ENCODE measurements at regions not wholly inside any gene's neighbourhood (a gene's known extent, or its start where the extent isn't known, plus 50 kb on each side); places are given as distances from the start of the nearest gene placed in this dataset.
A peak's percentile ranks its signal among the peaks of the same experiment; 100 is the strongest.

GRCh38 chr15:61499376-61499775, 270.3 kb upstream of the RORA start:
- Histone ChIP-seq H3K36me3 (no peaks in the 10 kb centered on the region), H3K4me3 (ENCODE audit: low read depth, low read length) (no peak overlapping the region), H3K27ac (no peak overlapping the region), H3K27me3 (ENCODE audit: insufficient read depth, low read depth, severe bottlenecking) (no peaks in the 10 kb centered on the region), H3K9me3 (ENCODE audit: severe bottlenecking) (no peaks in the 10 kb centered on the region)
- TF ChIP-seq, protein P1, sequence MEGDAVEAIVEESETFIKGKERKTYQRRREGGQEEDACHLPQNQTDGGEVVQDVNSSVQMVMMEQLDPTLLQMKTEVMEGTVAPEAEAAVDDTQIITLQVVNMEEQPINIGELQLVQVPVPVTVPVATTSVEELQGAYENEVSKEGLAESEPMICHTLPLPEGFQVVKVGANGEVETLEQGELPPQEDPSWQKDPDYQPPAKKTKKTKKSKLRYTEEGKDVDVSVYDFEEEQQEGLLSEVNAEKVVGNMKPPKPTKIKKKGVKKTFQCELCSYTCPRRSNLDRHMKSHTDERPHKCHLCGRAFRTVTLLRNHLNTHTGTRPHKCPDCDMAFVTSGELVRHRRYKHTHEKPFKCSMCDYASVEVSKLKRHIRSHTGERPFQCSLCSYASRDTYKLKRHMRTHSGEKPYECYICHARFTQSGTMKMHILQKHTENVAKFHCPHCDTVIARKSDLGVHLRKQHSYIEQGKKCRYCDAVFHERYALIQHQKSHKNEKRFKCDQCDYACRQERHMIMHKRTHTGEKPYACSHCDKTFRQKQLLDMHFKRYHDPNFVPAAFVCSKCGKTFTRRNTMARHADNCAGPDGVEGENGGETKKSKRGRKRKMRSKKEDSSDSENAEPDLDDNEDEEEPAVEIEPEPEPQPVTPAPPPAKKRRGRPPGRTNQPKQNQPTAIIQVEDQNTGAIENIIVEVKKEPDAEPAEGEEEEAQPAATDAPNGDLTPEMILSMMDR (IDR thresholded peaks at IDR 0.05; ENCODE audit: low read depth, low read length): no peak
- no peak for DNase-seq

DNA sequence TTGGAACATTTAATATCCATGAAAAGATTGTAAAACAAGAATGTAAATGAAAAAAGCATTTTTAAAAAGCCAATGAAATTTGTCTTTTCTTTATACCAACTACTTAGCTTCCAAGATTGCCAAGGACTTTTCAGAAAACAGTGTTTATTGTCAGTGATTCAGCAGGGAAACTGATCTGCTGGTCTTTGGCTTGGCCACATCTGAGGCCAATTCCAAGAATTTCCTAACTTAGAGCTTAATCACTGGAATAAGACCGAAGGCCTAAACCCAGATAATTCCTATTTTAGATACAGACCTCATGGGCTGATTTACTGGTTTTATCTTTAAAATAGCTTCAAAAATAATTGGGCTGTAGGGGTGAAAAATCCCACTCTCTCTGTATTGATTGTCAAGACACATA, 260.5 kb upstream of the RORA start:
- no peak overlapping the region for H3K4me3 ChIP-seq (ENCODE audit: low read depth, low read length)
- H3K9me3 ChIP-seq (ENCODE audit: severe bottlenecking): no peaks in the 10 kb centered on the region
- DNase-seq: no peak
- H3K27ac ChIP-seq: no peak overlapping the region
- TF ChIP-seq, protein P1 (IDR thresholded peaks at IDR 0.05; ENCODE audit: low read depth, low read length): no peak
- no peaks in the 10 kb centered on the region for H3K27me3 ChIP-seq (ENCODE audit: insufficient read depth, low read depth, severe bottlenecking)
- no peaks in the 10 kb centered on the region for H3K36me3 ChIP-seq

GRCh38 chr15:61483599-61483998, 254.5 kb upstream of the RORA start:
- DNase-seq: no peak
- H3K27ac ChIP-seq: no peak overlapping the region
- TF ChIP-seq, protein P1 (IDR thresholded peaks at IDR 0.05; ENCODE audit: low read depth, low read length): no peak
- H3K36me3 ChIP-seq: no peaks in the 10 kb centered on the region
- no peaks in the 10 kb centered on the region for H3K27me3 ChIP-seq (ENCODE audit: insufficient read depth, low read depth, severe bottlenecking)
- no peaks in the 10 kb centered on the region for H3K9me3 ChIP-seq (ENCODE audit: severe bottlenecking)
- no peak overlapping the region for H3K4me3 ChIP-seq (ENCODE audit: low read depth, low read length)

DNA sequence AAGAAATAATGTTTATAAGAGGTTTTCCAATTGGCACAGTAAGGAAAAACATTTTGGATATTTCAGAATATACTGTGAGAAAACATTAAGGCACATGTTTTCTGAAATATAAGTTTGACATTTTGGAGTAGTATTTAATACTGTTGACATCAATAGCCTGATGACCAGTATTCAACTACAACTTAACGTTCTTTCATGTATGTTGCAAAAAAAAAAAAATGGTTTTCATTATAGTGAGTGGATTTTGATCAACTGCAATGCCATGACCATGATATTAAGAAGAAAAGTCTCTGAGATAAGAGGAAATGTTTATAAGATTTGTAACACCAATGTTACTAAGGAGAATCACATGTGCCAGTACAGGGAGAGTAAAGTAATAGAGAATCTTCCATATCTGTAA, 252.8 kb upstream of the RORA start:
- TF ChIP-seq, protein P1 (IDR thresholded peaks at IDR 0.05; ENCODE audit: low read depth, low read length): no peak
- DNase-seq: no peak
- Histone ChIP-seq H3K36me3 (no peaks in the 10 kb centered on the region), H3K27ac (no peak overlapping the region), H3K27me3 (ENCODE audit: insufficient read depth, low read depth, severe bottlenecking) (no peaks in the 10 kb centered on the region), H3K4me3 (ENCODE audit: low read depth, low read length) (no peak overlapping the region), H3K9me3 (ENCODE audit: severe bottlenecking) (peaks cover 2% of the 10 kb centered on the region)

DNA sequence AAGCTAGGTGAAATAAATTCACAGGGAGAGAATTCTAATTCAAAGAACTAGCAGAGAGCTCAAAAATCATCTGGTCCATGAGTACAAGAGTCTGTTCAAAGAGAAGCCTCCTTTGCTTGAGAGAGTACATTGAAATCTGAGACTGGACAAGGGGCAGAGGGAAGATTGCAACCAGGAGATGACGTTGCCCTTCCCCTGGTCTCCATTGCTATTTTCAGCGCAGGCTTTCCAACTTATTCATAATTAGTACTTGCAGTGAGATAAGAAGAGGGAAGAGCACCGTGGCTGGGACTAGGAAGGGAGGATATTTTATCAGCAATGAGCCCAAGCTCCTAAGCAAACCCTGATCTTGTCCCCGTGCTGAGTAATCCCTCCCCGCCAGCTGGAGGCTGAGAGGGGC, 251.8 kb upstream of the RORA start:
- no peaks in the 10 kb centered on the region for H3K36me3 ChIP-seq
- no peaks in the 10 kb centered on the region for H3K27me3 ChIP-seq (ENCODE audit: insufficient read depth, low read depth, severe bottlenecking)
- H3K4me3 ChIP-seq (ENCODE audit: low read depth, low read length): no peak overlapping the region
- H3K27ac ChIP-seq: peak overlapping the region; percentile 60
- TF ChIP-seq, protein P1 (IDR thresholded peaks at IDR 0.05; ENCODE audit: low read depth, low read length): no peak
- peak; percentile 79 for DNase-seq
- H3K9me3 ChIP-seq (ENCODE audit: severe bottlenecking): peaks cover 2% of the 10 kb centered on the region

- H3K27me3 ChIP-seq (ENCODE audit: insufficient read depth, low read depth, severe bottlenecking): no peaks in the 10 kb centered on the region
- peaks cover 2% of the 10 kb centered on the region for H3K9me3 ChIP-seq (ENCODE audit: severe bottlenecking)
- no peaks in the 10 kb centered on the region for H3K36me3 ChIP-seq
- H3K4me3 ChIP-seq (ENCODE audit: low read depth, low read length): no peak overlapping the region
- H3K27ac ChIP-seq: peak overlapping the region; percentile 60
- TF ChIP-seq, protein P1 (IDR thresholded peaks at IDR 0.05; ENCODE audit: low read depth, low read length): no peak
- no peak for DNase-seq
These were observed 251.2 kb upstream of the RORA start for GRCh38 chr15:61480295-61480694.

Data from WERI-Rb-1 (cell line).